HG03521 (cell line): ENCODE measurements at regions not wholly inside any gene's neighbourhood (a gene's known extent, or its start where the extent isn't known, plus 50 kb on each side); places are given as distances from the start of the nearest gene placed in this dataset.
"Not testable (repeated sequence)": the region's sequence is repeated elsewhere in the genome, so short reads cannot be mapped to it uniquely, and the experiment has no call there.

Source experiments
- ATAC-seq: cut with Tn5 transposase; IDR thresholded peaks from one replicate; pipeline ENCODE4 v1.9.1; 2021; ENCODE audit warnings: mild to moderate bottlenecking, moderate library complexity; ENCODE audit not compliant: unreplicated experiment

- no peak for ATAC-seq
Measured at GRCh38 chr4:38373375-38373774, 290.6 kb upstream of the KLF3 start.

- ATAC-seq = no peak
Measured at GRCh38 chr4:38377195-38377594, 286.8 kb upstream of the KLF3 start.

- no peak for ATAC-seq
Measured at GRCh38 chr4:38378478-38378877, 285.5 kb upstream of the KLF3 start.

- ATAC-seq = no peak
Measured at GRCh38 chr4:38381788-38382187, 282.2 kb upstream of the KLF3 start.

- ATAC-seq = no peak
Measured at GRCh38 chr4:38382520-38382919, 281.5 kb upstream of the KLF3 start.

GRCh38 chr4:38383646-38384121 lies 280.3 kb upstream of the KLF3 start:
- no peak for ATAC-seq

GRCh38 chr4:38385093-38386004 lies 278.6 kb upstream of the KLF3 start:
- no peak for ATAC-seq

GRCh38 chr4:38386005-38386551 lies 277.9 kb upstream of the KLF3 start:
- ATAC-seq = no peak

- ATAC-seq = no peak
Measured at GRCh38 chr4:38386654-38387188, 277.3 kb upstream of the KLF3 start.

- no peak for ATAC-seq
Measured at GRCh38 chr4:38387348-38387747, 276.7 kb upstream of the KLF3 start.

- ATAC-seq = no peak
Measured at GRCh38 chr4:38387819-38388218, 276.2 kb upstream of the KLF3 start.

- not testable (repeated sequence) for ATAC-seq
Measured at GRCh38 chr4:38388907-38389306, 275.1 kb upstream of the KLF3 start.

- no peak for ATAC-seq
Measured at GRCh38 chr4:38390969-38391545, 272.9 kb upstream of the KLF3 start.

GRCh38 chr4:38392223-38392855 lies 271.7 kb upstream of the KLF3 start:
- no peak for ATAC-seq

GRCh38 chr4:38396091-38396490 lies 267.9 kb upstream of the KLF3 start:
- no peak for ATAC-seq

GRCh38 chr4:38396845-38397547 lies 267.0 kb upstream of the KLF3 start:
- no peak for ATAC-seq

- ATAC-seq = no peak
Measured at GRCh38 chr4:38400946-38401345, 263.1 kb upstream of the KLF3 start.

GRCh38 chr4:38406243-38406642 lies 257.8 kb upstream of the KLF3 start:
- ATAC-seq = no peak

- no peak for ATAC-seq
Measured at GRCh38 chr4:38409852-38410251, 254.1 kb upstream of the KLF3 start.

- ATAC-seq = no peak
Measured at GRCh38 chr4:38411092-38411491, 252.9 kb upstream of the KLF3 start.
